GM19043 (cell line): ENCODE measurements at regions not wholly inside any gene's neighbourhood (a gene's known extent, or its start where the extent isn't known, plus 50 kb on each side); places are given as distances from the start of the nearest gene placed in this dataset.

ENCODE experiments used
- ATAC-seq: cut with Tn5 transposase; IDR thresholded peaks from one replicate; pipeline ENCODE4 v1.9.1; 2021; ENCODE audit warnings: low read depth; ENCODE audit not compliant: unreplicated experiment

- ATAC-seq: no peak
These were observed 1097.2 kb upstream of the GJE1 start for GRCh38 chr6:141035312-141036200.

DNA sequence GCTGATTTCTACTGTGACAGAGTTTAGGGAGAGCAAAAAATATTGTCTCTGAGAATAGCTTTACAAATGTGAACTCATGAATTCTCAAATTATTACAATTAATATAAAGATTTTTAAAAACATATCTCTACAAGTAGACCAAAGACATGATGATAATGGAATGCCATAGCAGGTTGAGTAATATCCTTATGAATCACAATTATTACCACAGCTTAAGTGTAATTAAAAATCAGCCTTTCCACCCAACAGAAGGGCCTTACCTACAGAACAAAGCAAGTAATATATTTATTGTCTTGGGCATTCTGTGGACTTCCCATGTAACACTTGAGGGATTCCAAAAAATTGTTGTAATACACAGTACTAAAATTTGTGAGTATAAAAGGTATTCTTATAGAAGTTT is 1099.6 kb upstream of the GJE1 start:
- no peak for ATAC-seq

GRCh38 chr6:141029908-141030307 is 1102.8 kb upstream of the GJE1 start:
- no peak for ATAC-seq

GRCh38 chr6:141028791-141029280 is 1103.9 kb upstream of the GJE1 start:
- ATAC-seq: no peak

DNA sequence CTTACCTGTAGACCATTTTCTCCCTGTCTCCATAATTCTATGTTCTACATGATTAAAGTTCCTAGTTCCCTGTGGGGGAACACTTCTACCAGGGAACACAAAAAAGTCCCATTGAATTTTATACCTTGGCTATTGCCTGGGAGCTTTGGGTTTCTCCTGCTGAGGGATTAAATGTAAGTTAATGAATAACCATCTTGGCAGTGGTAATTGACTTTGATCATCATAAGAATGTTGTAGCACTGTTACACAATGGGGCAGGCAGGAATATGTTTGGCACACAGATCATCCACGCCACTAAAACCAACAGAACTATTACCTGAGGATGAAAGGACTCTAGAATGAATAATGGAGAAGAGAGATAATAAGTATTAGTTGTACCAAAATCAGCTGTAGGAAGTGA is 1106.2 kb upstream of the GJE1 start:
- no peak for ATAC-seq

GRCh38 chr6:141024526-141024925 is 1108.2 kb upstream of the GJE1 start:
- no peak for ATAC-seq

DNA sequence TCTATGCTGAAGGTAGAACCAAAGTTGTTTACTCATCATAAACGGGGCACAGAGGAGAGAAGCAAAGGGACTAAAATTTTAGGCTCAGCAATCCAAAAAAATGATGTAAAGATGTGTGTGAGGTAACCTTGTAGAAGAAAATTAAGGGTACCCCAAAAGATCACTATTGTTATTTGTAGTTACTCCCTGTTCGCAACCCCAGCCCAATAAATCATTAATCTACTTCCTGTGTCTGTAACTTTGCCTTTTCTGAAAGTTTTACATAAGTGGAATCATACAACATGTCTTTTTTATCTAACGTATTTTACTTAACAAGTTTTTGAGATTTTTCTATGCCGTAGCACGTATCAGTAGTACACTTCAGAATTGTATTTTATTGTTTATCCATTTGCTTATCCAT is 1114.8 kb upstream of the GJE1 start:
- ATAC-seq: no peak

GRCh38 chr6:141000917-141001316 is 1131.8 kb upstream of the GJE1 start:
- no peak for ATAC-seq

DNA sequence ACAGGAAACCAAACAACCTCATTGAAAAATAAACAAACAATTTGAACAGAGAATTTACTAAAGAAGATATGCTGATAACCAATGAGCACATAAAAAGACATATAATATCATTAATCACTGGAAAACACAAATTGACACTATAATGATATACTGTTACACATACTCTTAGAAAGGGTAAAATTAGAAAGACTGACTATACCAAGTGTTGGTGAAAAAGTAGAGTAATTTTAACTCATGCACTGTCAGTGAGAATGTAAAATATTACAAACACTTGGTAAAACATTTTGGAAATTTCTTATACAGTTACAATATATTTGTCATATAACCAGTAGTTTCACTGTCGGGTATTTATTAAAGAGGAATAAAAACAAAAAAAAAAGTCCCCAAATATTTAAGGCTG is 1139.2 kb upstream of the GJE1 start:
- no peak for ATAC-seq

GRCh38 chr6:140992678-140993077 is 1140.0 kb upstream of the GJE1 start:
- ATAC-seq: no peak

GRCh38 chr6:140988780-140989179 is 1143.9 kb upstream of the GJE1 start:
- ATAC-seq: no peak

DNA sequence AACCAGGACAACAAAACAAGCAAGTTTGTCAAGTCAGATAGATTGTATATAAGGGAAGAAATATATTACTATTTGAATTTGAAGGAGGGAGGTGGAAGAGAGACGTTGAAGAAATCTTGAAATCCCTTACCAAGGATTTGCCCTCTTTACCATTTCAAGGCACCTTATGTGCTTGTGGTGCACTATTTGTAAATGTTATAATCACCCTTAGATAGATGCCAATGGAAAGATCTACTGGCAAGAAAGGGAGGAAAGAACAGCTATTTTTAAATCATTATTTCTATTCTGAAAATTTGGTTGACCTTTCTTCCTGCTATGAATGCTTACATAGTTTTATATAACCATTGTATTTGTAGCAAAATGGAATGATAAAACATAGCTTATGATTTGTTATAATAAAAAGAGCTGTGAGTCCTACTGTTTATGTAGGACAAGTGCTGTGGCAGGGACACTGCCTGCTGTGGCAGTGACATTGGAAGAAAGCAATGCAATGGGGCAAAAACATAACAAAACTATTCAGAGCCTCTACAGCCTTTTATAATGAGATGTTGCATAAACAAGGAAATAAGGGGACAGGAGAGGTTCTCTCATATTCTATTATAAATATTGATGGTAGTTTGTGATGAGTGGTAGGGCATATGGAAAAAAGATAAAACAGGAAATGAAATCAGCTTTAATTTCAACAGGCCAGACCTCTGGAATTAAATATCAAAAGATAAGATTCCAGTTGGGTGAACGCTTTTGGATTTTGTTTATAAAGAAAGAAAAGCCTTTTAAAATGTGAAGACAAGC is 1145.2 kb upstream of the GJE1 start:
- no peak for ATAC-seq

DNA sequence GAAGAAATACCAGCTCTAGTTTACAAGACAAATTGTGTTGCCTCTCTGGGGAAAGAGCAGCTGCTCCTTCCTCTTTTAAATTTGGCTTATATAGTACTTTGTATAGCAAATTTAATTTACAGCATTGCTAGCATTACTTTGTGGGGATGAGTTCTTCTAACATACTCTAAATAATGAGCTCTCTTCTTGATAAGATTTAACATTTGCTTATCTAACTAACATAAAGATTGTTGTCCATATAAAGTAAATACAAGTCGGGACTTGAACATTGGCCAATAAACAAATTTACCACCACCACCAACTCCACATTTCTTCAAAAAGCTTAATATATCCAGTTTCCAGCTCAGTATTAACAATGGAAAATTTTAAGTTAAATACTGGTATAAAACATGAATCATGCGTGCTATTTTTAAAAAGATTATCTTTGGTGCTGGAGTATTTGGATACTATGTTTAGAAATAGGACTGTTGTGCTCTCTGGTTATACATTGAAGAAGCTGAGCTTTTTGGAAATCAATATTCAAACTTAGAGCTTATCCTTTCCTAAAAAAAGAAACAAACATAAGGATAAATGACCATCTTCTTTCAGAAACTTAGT is 1146.9 kb upstream of the GJE1 start:
- no peak for ATAC-seq

DNA sequence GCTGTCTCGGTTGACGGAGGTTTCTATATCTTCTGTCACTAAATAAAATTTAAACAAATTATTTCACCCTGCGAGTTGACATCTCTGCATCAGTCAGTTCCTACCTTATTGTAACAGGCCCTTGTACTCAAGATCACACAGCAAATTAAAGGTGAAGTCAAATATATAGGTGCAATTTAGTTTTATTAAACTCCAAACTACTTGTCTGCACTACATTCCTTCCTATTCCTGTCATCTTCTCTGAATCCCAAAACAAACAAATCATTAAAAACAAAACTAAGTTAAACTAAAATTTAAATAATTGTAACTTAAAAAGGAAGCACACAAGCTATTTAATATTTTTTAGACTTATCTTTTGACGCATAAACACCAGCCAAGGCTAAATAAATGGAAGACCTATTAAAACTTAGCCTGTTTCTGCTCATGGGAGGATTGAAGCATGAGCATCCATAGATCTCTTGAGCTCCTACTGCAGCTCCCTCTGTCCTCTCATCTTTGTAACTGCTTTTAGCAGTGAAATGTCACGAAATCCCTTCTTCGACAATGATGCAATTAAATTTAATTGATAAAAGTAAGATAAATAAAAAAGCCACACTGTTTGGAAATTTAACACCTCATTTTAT is 1152.3 kb upstream of the GJE1 start:
- no peak for ATAC-seq

DNA sequence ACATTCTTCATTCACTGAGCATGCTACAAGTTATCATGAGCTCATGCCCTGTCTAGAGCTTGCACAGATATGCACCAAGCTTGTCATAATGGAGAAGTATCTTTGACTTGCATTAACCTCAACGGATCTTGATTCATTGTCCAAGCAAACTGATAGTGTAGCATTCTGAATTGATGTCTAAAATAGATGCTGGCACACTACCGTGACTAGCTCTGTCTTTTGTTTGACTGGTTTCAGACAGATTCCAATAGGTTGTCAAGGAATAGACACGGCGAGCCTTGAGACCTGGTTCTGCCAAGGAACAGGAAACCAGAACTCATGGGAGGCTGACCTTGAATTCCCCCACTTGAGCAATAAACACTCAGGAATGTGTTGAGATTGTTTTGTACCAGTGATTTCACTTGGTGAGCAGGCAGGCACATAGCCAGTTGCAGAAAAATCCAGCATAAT is 1153.1 kb upstream of the GJE1 start:
- ATAC-seq: no peak

DNA sequence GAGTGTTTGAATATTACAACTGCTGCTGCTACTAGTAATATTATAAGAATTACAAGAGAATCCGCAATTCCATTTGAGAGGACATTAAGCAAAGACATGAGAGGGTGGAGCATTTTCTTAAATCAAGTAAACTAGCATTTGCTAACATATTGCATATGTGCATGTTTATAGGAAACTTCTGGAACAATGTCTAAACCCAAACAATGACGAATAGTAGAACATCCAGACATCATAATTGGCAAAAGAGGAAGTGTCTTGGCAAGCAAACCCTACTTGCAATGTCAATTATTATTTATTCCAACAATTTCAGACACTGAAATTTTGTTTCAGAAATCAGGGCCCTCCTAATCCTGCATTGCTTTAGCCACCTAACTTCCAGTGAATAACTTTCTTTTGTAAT is 1155.3 kb upstream of the GJE1 start:
- no peak for ATAC-seq

DNA sequence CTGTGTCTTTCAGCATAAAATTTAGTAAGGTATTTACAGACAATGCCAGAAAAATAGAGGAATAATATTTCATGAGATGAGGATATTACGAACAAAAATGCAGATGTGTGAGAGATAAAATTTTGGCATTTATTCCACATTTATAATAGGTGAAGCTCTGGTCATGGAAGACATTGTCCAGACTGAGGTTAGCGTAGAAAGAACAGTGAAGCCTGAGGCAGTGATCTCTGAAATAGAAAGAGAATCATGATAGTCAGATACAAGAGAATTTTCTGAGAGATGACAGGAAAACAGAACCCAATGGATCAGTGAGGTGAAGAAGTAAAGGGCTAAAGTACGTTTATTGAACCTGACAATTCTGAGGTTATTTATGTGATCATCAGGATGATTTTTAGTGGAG is 1155.9 kb upstream of the GJE1 start:
- no peak for ATAC-seq

- no peak for ATAC-seq
These were observed 1162.2 kb upstream of the GJE1 start for GRCh38 chr6:140970485-140970884.

GRCh38 chr6:140968062-140968461 is 1164.7 kb upstream of the GJE1 start:
- ATAC-seq: no peak

GRCh38 chr6:140966676-140967075 is 1166.0 kb upstream of the GJE1 start:
- no peak for ATAC-seq

DNA sequence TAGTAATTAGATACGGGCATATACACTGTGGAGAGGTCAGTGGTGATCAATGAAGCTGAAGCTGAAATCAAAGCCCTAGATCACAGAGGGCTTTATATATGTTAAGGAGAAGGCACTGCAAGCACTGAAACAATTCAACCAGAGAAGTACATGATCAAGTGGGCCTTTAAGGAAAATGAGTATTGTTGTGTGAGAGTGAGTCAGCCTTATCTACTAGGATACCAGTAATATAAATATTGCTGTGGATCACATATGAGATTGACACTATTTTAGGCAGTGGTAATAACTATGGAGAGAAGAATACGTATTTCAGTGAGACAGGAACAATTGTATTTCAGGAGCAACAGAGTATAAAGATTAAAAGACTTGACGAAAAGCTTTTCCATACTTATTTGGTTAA is 1172.2 kb upstream of the GJE1 start:
- no peak for ATAC-seq
